GM21447 (cell line): ENCODE measurements at regions not wholly inside any gene's neighbourhood (a gene's known extent, or its start where the extent isn't known, plus 50 kb on each side); places are given as distances from the start of the nearest gene placed in this dataset.

Experiments used
- ATAC-seq: cut with Tn5 transposase; IDR thresholded peaks from one replicate; pipeline ENCODE4 v1.9.1; 2021; ENCODE audit not compliant: unreplicated experiment

DNA sequence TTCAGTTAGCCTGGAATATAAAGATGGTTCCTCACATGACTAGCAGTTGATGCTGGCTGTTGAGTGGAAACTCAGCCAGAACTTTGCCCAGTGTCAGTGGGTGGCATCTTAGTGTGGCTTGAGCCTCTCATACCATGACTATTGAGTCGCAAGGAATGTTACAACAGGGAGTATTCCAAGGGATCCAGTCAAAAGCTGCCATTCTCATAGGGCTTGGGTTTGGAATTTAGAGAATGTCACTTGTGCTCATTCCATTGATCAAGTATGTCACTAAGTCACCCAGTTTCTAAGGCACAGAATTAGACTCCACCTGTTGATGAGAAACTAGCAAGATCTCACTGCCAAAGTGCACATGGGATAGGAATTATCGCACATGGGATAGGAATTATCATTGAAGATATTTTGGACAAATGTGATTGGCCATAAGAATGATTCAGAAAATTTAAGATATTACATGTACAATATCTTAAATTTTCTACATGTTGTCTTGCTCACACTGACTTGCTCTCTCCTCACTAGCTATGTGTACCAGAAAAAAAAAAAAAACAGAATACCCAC lies 1290.7 kb upstream of the ADGRL2 start:
- no peak for ATAC-seq

DNA sequence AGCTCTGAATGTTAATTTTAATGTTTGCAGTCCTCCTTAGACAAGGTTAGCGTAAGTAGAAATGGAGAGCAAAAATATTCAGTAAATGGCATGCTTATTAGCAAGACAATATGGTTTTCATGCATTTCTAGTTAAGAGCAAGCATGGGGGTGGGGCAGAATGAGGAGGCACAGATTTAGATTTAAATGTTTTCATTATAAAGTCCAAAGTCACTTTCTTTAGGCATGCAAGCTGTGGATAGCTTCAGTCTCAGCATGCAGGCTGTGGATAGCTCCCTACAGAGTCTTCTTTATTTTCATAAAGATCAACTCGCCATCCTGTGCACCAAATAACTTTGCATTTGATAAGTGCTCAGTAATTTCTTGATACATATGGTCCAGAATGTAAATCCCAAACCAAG lies 1294.5 kb upstream of the ADGRL2 start:
- ATAC-seq = no peak

DNA sequence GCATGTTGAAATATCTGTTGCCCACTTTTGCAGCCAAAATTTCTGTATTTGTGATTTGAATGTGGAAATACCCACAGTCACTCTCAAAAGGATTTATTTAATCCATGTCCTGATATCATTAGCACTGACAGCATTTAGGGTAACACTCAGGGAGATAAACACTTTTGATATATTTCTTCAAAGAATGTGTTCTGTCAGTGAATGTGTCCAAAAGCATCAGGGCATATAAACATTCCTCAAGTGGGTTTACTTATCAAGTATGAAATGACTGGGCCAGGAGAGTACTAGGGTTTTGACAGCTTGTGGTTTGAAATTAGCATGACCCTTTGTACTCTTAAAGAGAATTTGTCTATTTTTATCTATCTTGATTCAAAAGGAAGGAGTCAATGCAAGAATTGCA lies 1302.1 kb upstream of the ADGRL2 start:
- ATAC-seq = no peak

DNA sequence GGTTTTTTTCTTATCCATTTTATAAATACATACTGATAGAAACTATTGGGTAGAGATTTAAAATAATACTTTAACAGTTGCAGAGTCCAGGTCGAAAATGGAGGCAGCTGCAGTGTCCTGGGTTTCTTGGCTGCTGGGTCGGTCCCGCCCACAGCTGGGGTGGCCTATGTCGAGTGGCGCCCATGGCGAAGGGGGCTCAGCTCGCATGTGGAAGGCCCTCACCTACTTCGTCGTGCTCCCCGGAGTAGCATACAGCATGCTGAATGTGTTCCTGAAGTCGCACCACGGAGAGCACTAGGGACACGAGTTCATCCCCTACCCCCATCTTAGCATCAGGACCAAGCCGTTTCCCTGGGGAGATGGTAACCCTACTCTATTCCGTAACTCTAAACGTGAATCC lies 1304.9 kb upstream of the ADGRL2 start:
- no peak for ATAC-seq

DNA sequence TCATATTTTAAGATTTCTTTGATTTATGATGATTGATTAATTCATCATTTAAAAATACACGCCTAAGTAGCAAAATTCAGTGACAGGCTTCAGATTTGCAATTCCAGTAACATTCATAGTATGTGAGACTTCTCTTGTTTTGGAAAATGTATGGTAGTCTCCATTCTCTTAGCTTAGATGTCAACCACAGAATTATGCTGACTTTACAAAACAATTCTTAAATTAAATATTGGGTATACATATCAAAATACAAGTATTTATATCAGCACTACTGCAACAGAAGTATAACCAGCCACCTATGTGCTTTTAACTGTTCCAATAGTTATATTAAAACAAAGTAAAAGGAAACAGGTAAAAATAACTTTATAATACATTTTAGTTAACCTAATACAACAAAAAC lies 1328.6 kb upstream of the ADGRL2 start:
- ATAC-seq = no peak

DNA sequence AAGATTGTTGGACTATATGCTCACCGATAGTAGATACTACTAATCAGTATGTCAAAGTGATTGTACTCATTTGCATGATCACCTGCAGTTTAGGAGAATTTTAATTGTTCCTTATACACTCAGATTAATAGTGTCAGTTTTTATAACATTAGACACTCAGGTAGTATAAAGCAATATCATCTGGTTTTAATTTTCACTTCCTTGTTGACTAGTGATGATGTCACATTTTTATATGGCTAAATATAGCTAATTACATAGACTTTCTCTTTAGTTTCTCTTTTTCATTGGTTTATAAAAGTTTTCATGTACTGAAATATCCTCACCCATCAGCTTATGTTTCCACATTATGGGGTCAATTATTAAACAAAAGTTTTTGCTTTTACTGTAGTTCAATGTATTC lies 1332.4 kb upstream of the ADGRL2 start:
- no peak for ATAC-seq

DNA sequence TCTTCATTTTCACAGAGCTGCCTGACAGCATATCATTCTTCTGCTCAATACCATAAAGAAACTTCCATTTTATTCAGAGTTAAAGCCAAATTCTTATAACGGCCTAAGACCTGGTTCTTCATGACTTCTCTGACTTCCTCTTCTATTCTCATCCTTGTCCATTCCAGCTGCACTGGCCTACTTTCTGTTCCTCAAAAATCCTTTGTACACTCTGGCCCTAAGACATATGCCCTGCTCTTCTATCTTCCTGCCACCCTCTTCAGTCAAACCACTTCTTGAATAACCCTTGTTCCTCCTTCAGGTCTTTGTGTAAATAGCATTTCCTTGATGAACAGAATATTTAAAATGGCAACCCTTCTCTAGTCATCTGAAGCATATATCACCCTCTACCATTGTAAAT lies 1338.7 kb upstream of the ADGRL2 start:
- no peak for ATAC-seq

- ATAC-seq = no peak
Measured at GRCh38 chr1:80457409-80457808, 1343.3 kb upstream of the ADGRL2 start.

GRCh38 chr1:80453775-80454174 lies 1347.0 kb upstream of the ADGRL2 start:
- ATAC-seq = no peak

- no peak for ATAC-seq
Measured at GRCh38 chr1:80450711-80451110, 1350.0 kb upstream of the ADGRL2 start.

- no peak for ATAC-seq
Measured at GRCh38 chr1:80448081-80448480, 1352.7 kb upstream of the ADGRL2 start.

DNA sequence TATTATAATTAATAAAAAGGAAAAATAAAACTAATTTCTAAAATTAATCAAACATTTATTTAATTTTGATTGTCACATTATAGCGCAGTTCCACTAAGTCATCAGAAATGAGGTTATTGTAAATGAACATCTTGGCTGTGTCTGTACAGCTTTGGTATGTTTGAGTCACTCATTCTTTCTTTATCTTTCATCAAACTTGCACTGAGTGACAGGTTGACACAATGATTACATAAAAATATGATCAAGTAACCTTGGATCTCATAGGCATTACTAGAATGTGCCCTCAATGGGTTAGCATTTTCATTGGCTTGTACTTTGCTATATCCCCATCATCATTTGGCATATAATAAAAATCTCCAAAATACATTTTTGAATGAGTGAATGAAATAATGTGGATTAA lies 1353.2 kb upstream of the ADGRL2 start:
- no peak for ATAC-seq

GRCh38 chr1:80445033-80445432 lies 1355.7 kb upstream of the ADGRL2 start:
- no peak for ATAC-seq

GRCh38 chr1:80444171-80444570 lies 1356.6 kb upstream of the ADGRL2 start:
- ATAC-seq = no peak

DNA sequence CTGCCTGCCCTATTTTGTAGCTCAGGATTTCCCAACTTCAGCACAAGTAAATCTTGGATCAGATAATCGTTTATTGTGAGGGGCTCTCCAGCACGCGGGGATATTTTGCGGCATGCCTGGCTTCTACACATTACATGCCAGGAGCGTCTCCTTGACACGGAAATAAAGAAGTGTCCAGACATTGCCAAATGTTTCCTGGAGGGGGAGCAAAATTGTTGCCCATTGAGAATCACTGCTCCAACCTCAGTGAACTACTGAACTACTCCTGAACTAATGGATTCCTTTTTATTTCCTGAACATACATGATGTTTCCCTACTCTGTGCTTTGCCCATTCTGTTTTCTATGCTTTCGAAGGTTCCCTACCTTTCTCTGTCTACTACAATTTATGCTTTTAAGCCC lies 1359.1 kb upstream of the ADGRL2 start:
- ATAC-seq = no peak

- no peak for ATAC-seq
Measured at GRCh38 chr1:80436851-80437250, 1363.9 kb upstream of the ADGRL2 start.

DNA sequence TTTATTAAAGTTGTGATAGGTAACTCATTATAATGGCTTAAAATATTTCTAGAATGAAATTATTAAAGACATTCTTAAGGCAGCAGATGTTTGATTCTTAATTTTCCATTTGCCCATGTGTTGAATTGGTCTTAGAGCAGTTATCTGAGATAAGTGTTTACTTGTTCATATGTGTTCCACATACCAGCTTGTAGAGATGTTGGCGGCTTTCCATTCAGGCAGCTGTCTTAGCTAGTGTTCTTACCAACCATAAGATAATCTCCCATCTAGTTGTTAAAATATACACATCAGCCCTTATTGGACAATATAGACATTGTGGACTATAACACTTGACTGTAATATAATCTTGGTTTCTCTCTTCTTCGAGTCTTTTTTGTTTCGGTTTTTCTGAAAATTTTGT lies 1372.9 kb upstream of the ADGRL2 start:
- no peak for ATAC-seq

DNA sequence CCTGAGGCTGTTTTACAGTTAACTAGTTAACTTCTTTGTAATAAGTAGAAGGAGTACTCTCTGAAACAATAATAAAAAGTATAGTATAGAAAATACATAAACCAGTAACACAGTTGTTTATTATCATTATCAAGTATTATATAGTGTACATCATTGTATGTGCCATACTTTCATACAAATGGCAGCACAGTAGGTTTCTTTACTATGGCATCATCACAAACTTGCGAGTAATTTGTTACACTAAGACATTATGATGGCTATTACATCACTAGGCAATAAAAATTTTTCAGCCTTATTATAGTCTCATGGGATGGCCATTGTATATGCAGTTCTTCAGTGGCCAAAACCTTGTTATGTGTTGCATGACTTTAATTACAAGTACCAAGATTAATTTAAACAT lies 1376.5 kb upstream of the ADGRL2 start:
- ATAC-seq = no peak

- no peak for ATAC-seq
Measured at GRCh38 chr1:80418134-80418533, 1382.6 kb upstream of the ADGRL2 start.

- ATAC-seq = no peak
Measured at GRCh38 chr1:80417671-80418070, 1383.1 kb upstream of the ADGRL2 start.

GRCh38 chr1:80413969-80414368 lies 1386.8 kb upstream of the ADGRL2 start:
- ATAC-seq = no peak

DNA sequence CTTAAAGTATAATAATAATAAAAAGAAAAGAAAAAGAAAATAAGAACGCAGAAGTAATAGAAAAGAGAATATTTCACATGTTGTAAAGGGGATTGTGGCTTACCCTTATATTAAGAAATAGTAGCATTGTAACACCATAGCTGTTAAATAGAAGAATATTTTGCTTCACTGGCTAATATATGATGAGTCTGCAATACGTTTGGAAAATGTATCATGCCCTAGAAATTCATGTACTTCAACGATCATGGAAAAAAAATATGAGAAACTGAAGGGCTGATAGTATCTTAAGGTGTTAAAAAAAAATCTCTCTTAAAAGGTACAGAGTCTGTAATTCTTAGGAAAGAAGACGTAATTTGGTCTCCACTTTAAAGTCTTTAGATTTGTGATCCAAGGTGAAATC lies 1390.5 kb upstream of the ADGRL2 start:
- no peak for ATAC-seq

DNA sequence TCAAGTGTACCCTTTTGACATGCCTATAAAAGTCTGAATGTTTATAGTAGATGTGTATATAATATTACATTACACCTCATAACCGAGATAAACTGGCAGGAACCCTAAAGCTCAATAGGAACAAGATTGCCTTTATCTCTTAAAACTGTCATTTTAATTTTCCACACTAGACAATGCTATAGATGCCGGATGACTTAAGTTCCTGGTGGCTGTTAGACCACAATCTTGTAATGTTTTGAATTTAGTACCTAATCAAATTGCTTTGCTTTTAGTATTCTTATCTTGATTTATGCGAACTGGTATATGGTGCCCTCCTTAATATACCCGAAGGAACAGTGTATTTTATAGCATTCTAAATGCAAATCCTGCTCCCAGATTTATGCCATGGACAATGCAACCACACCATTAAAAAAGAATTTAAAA lies 1397.0 kb upstream of the ADGRL4 start:
- ATAC-seq = no peak

- ATAC-seq = no peak
Measured at GRCh38 chr1:80402625-80403024, 1396.1 kb upstream of the ADGRL4 start.
